ENCODE measurements at regions not wholly inside any gene's neighbourhood (a gene's known extent, or its start where the extent isn't known, plus 50 kb on each side); places are given as distances from the start of the nearest gene placed in this dataset.

GRCh38 chr22:49073873-49074417 lies 753.7 kb downstream of the BRD1 start:
- no peak for DNase-seq (ENCODE audit: low read depth)

- DNase-seq (ENCODE audit: low read depth) = no peak
Measured at GRCh38 chr22:49072996-49073645, 754.6 kb downstream of the BRD1 start.

GRCh38 chr22:49070501-49070900 lies 757.2 kb downstream of the BRD1 start:
- no peak for DNase-seq (ENCODE audit: low read depth)

GRCh38 chr22:49068861-49069500 lies 758.7 kb downstream of the BRD1 start:
- DNase-seq (ENCODE audit: low read depth) = no peak

- no peak for DNase-seq (ENCODE audit: low read depth)
Measured at GRCh38 chr22:49067504-49067903, 760.2 kb downstream of the BRD1 start.

- DNase-seq (ENCODE audit: low read depth) = no peak
Measured at GRCh38 chr22:49066619-49067018, 761.1 kb downstream of the BRD1 start.

GRCh38 chr22:49064836-49065235 lies 762.8 kb downstream of the BRD1 start:
- DNase-seq (ENCODE audit: low read depth) = no peak

GRCh38 chr22:49063545-49063890 lies 764.2 kb downstream of the BRD1 start:
- DNase-seq (ENCODE audit: low read depth) = no peak

- no peak for DNase-seq (ENCODE audit: low read depth)
Measured at GRCh38 chr22:49062802-49063544, 764.7 kb downstream of the BRD1 start.

- DNase-seq (ENCODE audit: low read depth) = no peak
Measured at GRCh38 chr22:49062155-49062801, 765.4 kb downstream of the BRD1 start.

GRCh38 chr22:49057910-49058309 lies 769.8 kb downstream of the BRD1 start:
- DNase-seq (ENCODE audit: low read depth) = no peak

GRCh38 chr22:49056301-49056700 lies 771.4 kb downstream of the BRD1 start:
- no peak for DNase-seq (ENCODE audit: low read depth)

GRCh38 chr22:49055406-49055805 lies 772.3 kb downstream of the BRD1 start:
- no peak for DNase-seq (ENCODE audit: low read depth)

GRCh38 chr22:49053578-49053977 lies 774.1 kb downstream of the BRD1 start:
- DNase-seq (ENCODE audit: low read depth) = no peak

- DNase-seq (ENCODE audit: low read depth) = no peak
Measured at GRCh38 chr22:49052560-49052959, 775.1 kb downstream of the BRD1 start.

- peak; percentile 40 for DNase-seq (ENCODE audit: low read depth)
Measured at GRCh38 chr22:49052023-49052538, 775.6 kb downstream of the BRD1 start.

GRCh38 chr22:49051491-49052022 lies 776.1 kb downstream of the BRD1 start:
- DNase-seq (ENCODE audit: low read depth) = no peak

- DNase-seq (ENCODE audit: low read depth) = no peak
Measured at GRCh38 chr22:49049691-49050090, 778.0 kb downstream of the BRD1 start.

- no peak for DNase-seq (ENCODE audit: low read depth)
Measured at GRCh38 chr22:49048591-49048990, 779.1 kb downstream of the BRD1 start.

GRCh38 chr22:49047447-49047846 lies 780.2 kb downstream of the BRD1 start:
- no peak for DNase-seq (ENCODE audit: low read depth)

- DNase-seq (ENCODE audit: low read depth) = no peak
Measured at GRCh38 chr22:49046546-49047361, 780.9 kb downstream of the BRD1 start.

Data from stimulated activated CD8-positive, alpha-beta memory T cell treated with anti-CD3 and anti-CD28 coated beads, Interleukin-12 subunit alpha, Interleukin-12 subunit beta, amount 100 ng/mL, for 4 hours (primary cell).